SH-SY5Y (cell line): ENCODE measurements at regions not wholly inside any gene's neighbourhood (a gene's known extent, or its start where the extent isn't known, plus 50 kb on each side); places are given as distances from the start of the nearest gene placed in this dataset.

Experiments used
- GATA2 ChIP-seq: IDR thresholded peaks from 2 replicates; pipeline ENCODE4 v1.6.1; 2011; ENCODE audit warnings: mild to moderate bottlenecking, low read depth, low read length
- GATA3 ChIP-seq: IDR thresholded peaks from 2 replicates; pipeline ENCODE4 v1.6.1; 2011; ENCODE audit warnings: low read depth, mild to moderate bottlenecking, low read length, moderate library complexity

- TF ChIP-seq GATA3 (no peak), GATA2 (no peak)
These were observed 72.9 kb upstream of the SLC2A1 start for GRCh38 chr1:43031316-43032203.
